Activated B cell treated with CpG ODN at 0.5 μM for 24 hours (primary cell): ENCODE measurements at regions not wholly inside any gene's neighbourhood (a gene's known extent, or its start where the extent isn't known, plus 50 kb on each side); places are given as distances from the start of the nearest gene placed in this dataset.

Source experiments
- ATAC-seq: fragments of 200-7000 bp; cut with Tn5 transposase; one replicate; pipeline ENCODE4 v1.10.0; 2021; ENCODE audit warnings: low read depth, mild to moderate bottlenecking, moderate library complexity
- CTCF ChIA-PET: fragments of 350-600 bp; sonication (Branson Sonifier 250); formaldehyde crosslinking; loops from one replicate; lab custom pipeline; 2021; ENCODE audit warnings: antibody characterized with exemption; lab: Charles Lee
- POLR2A ChIA-PET: fragments of 350-600 bp; sonication (Branson Sonifier 250); formaldehyde crosslinking; loops from one replicate; lab custom pipeline; 2021; ENCODE audit warnings: antibody characterized with exemption; lab: Charles Lee
- DNase-seq: peaks from one replicate; pipeline ENCODE4 v3.0.0; 2022
- H3K27ac Mint-ChIP-seq: one replicate; pipeline ENCODE4 v1.8.0; 2020; ENCODE audit warnings: mixed read lengths
- H3K27me3 Mint-ChIP-seq: one replicate; pipeline ENCODE4 v1.8.0; 2021; ENCODE audit warnings: mixed read lengths
- H3K36me3 Mint-ChIP-seq: one replicate; pipeline ENCODE4 v1.8.0; 2021; ENCODE audit warnings: low read depth, mixed read lengths
- H3K4me1 Mint-ChIP-seq: one replicate; pipeline ENCODE4 v1.8.0; 2021; ENCODE audit warnings: mixed read lengths
- H3K4me3 Mint-ChIP-seq: one replicate; pipeline ENCODE4 v1.8.0; 2020; ENCODE audit warnings: mild to moderate bottlenecking, mixed read lengths
- H3K9me3 Mint-ChIP-seq: one replicate; pipeline ENCODE4 v1.8.0; 2020; ENCODE audit warnings: mixed read lengths
- intact Hi-C: fragments of 100-400 bp; cut with micrococcal nuclease; formaldehyde crosslinking; loops from one replicate; pipeline ENCODE4 v1.15.1; 2024
- TF ChIP-seq, protein P1 (sequence below): fragments of 200-600 bp; IDR thresholded peaks from one replicate; pipeline ENCODE4 v1.8.0; 2022; ENCODE audit warnings: antibody characterized with exemption, mild to moderate bottlenecking

GRCh38 chr14:22007363-22007762 is 333.7 kb upstream of the OR4E1 start:
- CTCF ChIA-PET, result no interaction called here
- DNase-seq (no peak), ATAC-seq (no peak)
- Mint-ChIP-seq H3K4me3 (no peak overlapping the region), H3K4me1 (no peaks in the 10 kb centered on the region), H3K27me3 (peaks cover 26% of the 10 kb centered on the region), H3K27ac (no peak overlapping the region), H3K9me3 (no peaks in the 10 kb centered on the region), H3K36me3 (no peaks in the 10 kb centered on the region)
- POLR2A ChIA-PET, result no interaction called here
- TF ChIP-seq, protein P1, sequence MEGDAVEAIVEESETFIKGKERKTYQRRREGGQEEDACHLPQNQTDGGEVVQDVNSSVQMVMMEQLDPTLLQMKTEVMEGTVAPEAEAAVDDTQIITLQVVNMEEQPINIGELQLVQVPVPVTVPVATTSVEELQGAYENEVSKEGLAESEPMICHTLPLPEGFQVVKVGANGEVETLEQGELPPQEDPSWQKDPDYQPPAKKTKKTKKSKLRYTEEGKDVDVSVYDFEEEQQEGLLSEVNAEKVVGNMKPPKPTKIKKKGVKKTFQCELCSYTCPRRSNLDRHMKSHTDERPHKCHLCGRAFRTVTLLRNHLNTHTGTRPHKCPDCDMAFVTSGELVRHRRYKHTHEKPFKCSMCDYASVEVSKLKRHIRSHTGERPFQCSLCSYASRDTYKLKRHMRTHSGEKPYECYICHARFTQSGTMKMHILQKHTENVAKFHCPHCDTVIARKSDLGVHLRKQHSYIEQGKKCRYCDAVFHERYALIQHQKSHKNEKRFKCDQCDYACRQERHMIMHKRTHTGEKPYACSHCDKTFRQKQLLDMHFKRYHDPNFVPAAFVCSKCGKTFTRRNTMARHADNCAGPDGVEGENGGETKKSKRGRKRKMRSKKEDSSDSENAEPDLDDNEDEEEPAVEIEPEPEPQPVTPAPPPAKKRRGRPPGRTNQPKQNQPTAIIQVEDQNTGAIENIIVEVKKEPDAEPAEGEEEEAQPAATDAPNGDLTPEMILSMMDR, result no peak
- intact Hi-C loops, result no loop called here

- TF ChIP-seq, protein P1, result no peak
- H3K36me3 Mint-ChIP-seq, result no peaks in the 10 kb centered on the region
- intact Hi-C loops, result no loop called here
- no peaks in the 10 kb centered on the region for H3K4me1 Mint-ChIP-seq
- H3K27ac Mint-ChIP-seq, result no peak overlapping the region
- H3K4me3 Mint-ChIP-seq, result no peak overlapping the region
- peaks cover 11% of the 10 kb centered on the region for H3K27me3 Mint-ChIP-seq
- CTCF ChIA-PET, result interaction anchor here (0.7 to 1.2 kb wide), 2 partner anchors 13 to 15 kb away, joined by 3 read pairs; no protein-coding TSS in a partner anchor
- ATAC-seq, result no peak
- POLR2A ChIA-PET, result no interaction called here
- no peak for DNase-seq
- H3K9me3 Mint-ChIP-seq, result no peaks in the 10 kb centered on the region
Observed at GRCh38 chr14:22003461-22003860, 329.8 kb upstream of the OR4E1 start.

DNA sequence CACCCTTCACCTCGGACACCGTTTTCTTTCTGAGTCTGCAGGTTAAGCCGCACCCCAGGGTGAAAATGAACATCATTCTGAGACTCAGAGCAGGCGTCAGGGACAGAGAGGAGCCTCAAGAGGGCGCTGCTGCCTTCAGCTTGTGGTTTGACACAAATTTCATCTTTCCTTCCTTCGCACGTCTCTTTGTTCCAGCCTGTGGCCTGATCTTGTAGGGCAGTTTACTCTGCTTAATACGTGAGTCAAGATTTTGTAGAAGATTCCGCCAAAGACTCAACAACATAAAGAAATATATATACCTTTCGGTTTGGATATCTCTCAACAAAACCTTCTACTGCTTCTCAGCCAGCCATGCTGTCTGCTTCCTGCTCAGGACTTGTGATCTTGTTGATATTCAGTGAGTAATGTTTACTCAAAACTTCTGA is 329.3 kb upstream of the OR4E1 start:
- TF ChIP-seq, protein P1, result no peak
- Mint-ChIP-seq H3K4me3 (no peak overlapping the region), H3K4me1 (no peaks in the 10 kb centered on the region), H3K27me3 (peaks cover 11% of the 10 kb centered on the region), H3K36me3 (no peaks in the 10 kb centered on the region), H3K27ac (no peak overlapping the region), H3K9me3 (no peaks in the 10 kb centered on the region)
- ChIA-PET POLR2A (no interaction called here), CTCF (interaction anchor here (0.7 to 1.2 kb wide), 2 partner anchors 13 to 15 kb away, joined by 3 read pairs; no protein-coding TSS in a partner anchor)
- intact Hi-C loops, result no loop called here
- ATAC-seq, result no peak
- no peak for DNase-seq

GRCh38 chr14:21999402-21999801 is 325.8 kb upstream of the OR4E1 start:
- DNase-seq (no peak), ATAC-seq (no peak)
- intact Hi-C loops, result no loop called here
- no peaks in the 10 kb centered on the region for H3K9me3 Mint-ChIP-seq
- TF ChIP-seq, protein P1, result no peak
- ChIA-PET POLR2A (no interaction called here), CTCF (interaction anchor here (0.7 to 1.2 kb wide), 2 partner anchors 9 to 41 kb away, joined by 3 read pairs; no protein-coding TSS in a partner anchor)
- no peaks in the 10 kb centered on the region for H3K4me1 Mint-ChIP-seq
- H3K36me3 Mint-ChIP-seq, result no peaks in the 10 kb centered on the region
- peaks cover 23% of the 10 kb centered on the region for H3K27me3 Mint-ChIP-seq
- H3K4me3 Mint-ChIP-seq, result no peak overlapping the region
- no peak overlapping the region for H3K27ac Mint-ChIP-seq

GRCh38 chr14:21997300-21997699 is 323.7 kb upstream of the OR4E1 start:
- TF ChIP-seq, protein P1, result no peak
- Mint-ChIP-seq H3K27ac (no peak overlapping the region), H3K36me3 (no peaks in the 10 kb centered on the region), H3K4me1 (no peaks in the 10 kb centered on the region), H3K27me3 (peaks cover 38% of the 10 kb centered on the region), H3K9me3 (no peaks in the 10 kb centered on the region), H3K4me3 (no peak overlapping the region)
- ChIA-PET CTCF (no interaction called here), POLR2A (interaction anchor here (0.6 kb wide), 1 partner anchor 9 kb away, joined by 4 read pairs; no protein-coding TSS in a partner anchor)
- ATAC-seq, result no peak
- no peak for DNase-seq
- intact Hi-C loops, result no loop called here
